ENCODE measurements at regions not wholly inside any gene's neighbourhood (a gene's known extent, or its start where the extent isn't known, plus 50 kb on each side); places are given as distances from the start of the nearest gene placed in this dataset.

- TF ChIP-seq CTCF (IDR thresholded peaks at IDR 0.05), result no peak
- TF ChIP-seq POLR2AphosphoS5 (IDR thresholded peaks at IDR 0.05), result no peak
- no peak for TF ChIP-seq POLR2A (IDR thresholded peaks at IDR 0.05; ENCODE audit: low read depth)
- TF ChIP-seq EP300 (IDR thresholded peaks at IDR 0.05), result no peak
Measured at GRCh38 chr3:6807967-6808588, 52.8 kb upstream of the GRM7 start.
